ENCODE measurements at regions not wholly inside any gene's neighbourhood (a gene's known extent, or its start where the extent isn't known, plus 50 kb on each side); places are given as distances from the start of the nearest gene placed in this dataset.

DNA sequence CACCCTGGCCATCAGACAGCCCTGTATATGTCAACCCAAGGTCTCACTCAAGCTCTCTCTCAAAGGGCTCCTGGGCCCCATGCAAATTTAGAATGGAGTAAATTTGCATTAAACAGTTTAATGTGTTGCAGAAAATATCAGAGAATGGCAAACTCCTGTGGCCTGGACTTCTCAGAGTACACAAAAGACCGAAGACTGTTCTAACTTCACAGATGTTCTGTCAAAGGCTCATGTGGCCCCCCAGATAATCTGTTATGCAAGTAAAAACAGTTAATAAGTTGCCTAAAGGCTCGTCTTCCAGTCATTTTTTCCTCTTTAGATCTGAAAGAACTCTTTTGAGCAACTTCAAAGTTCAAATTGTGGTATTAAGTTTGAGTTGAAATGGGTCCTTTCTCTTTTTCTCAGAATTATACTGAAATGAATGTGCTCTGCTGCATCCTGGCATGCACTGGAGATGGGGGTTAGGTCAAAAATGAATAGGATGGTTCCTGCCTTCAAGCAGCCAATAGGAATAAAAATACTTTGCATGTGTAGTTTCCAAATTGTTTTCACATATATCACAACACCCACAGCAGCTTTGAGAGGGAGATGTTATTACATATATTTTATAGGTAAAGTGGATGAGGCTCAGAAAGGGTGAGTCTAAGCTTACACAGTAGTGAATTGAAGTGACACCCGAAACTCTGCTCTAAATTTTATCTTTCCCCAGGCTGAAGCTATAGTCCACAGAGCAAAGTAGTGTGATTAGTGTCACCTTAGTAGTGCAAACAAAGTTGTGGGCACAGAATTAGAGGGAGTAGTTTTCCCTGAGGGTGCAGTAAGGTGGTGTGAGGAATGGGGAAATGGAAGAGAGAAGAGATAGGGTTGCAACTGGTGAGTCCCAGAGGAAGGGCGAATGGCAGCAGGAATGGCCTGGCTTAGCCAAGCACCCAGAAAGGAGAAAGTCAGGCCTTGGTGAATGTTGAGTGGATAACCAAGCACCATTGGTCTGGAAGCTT, 205.0 kb upstream of the RFC3 start:
- Histone ChIP-seq H3K36me3 (ENCODE audit: control insufficient read depth in 4 of 4, insufficient read depth in 3 of 4, low read depth in 1 of 4, low read length in 3 of 4) (no peaks in the 10 kb centered on the region), H3K9me3 (ENCODE audit: control insufficient read depth in 4 of 4, low read length in 3 of 4) (no peaks in the 10 kb centered on the region), H3K27ac (ENCODE audit: low read depth in 1 of 2, low read length in 2 of 2) (peak overlapping the region in 1 of 2 donors; percentile 98), H3K4me3 (ENCODE audit: low read depth in 1 of 3, low read length in 3 of 3) (no peak overlapping the region), H3K27me3 (ENCODE audit: control insufficient read depth in 4 of 4, insufficient read depth in 4 of 4, low read length in 3 of 4) (no peaks in the 10 kb centered on the region), H3K4me1 (ENCODE audit: control insufficient read depth in 4 of 4, insufficient read depth in 4 of 4, low read length in 3 of 4) (peaks cover 3 to 53% (median 30%) of the 10 kb centered on the region in 4 donors), H3K9ac (ENCODE audit: low read depth in 1 of 2, low read length in 2 of 2) (no peak overlapping the region)
- 69% methylated on average over 4 of the region's 4 CpGs for WGBS
- DNase-seq (ENCODE audit: low spot score) = no peak
- no peak for TF ChIP-seq FOXA2 (IDR thresholded peaks at IDR 0.05)

DNA sequence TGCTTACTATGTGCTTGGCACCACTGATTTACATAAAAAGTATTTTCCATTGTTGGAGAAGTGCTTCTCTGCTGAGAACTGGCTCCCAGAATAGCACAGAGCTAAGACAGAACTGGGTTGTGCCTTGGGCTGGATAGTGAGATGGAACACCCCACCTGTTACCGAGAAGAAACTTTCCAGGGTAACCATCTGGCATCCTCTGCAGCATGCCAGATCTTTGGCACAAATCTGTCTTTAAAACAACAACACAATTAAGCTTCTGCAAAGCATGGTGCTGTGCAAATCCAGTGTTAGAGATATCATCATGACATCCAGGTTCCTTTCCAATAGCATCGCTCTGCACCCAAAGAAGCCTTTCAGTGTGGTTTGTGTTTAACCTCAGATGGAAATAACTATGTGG, 202.5 kb upstream of the RFC3 start:
- no peak for DNase-seq (ENCODE audit: low spot score)
- Histone ChIP-seq H3K36me3 (ENCODE audit: control insufficient read depth in 4 of 4, insufficient read depth in 3 of 4, low read depth in 1 of 4, low read length in 3 of 4) (no peaks in the 10 kb centered on the region), H3K4me1 (ENCODE audit: control insufficient read depth in 4 of 4, insufficient read depth in 4 of 4, low read length in 3 of 4) (peaks cover 3 to 40% (median 22%) of the 10 kb centered on the region in 4 donors), H3K27me3 (ENCODE audit: control insufficient read depth in 4 of 4, insufficient read depth in 4 of 4, low read length in 3 of 4) (no peaks in the 10 kb centered on the region), H3K9me3 (ENCODE audit: control insufficient read depth in 4 of 4, low read length in 3 of 4) (no peaks in the 10 kb centered on the region), H3K27ac (ENCODE audit: low read depth in 1 of 2, low read length in 2 of 2) (no peak overlapping the region), H3K4me3 (ENCODE audit: low read depth in 1 of 3, low read length in 3 of 3) (no peak overlapping the region), H3K9ac (ENCODE audit: low read depth in 1 of 2, low read length in 2 of 2) (no peak overlapping the region)
- TF ChIP-seq RAD21 (IDR thresholded peaks at IDR 0.05) = no peak
- no peak for TF ChIP-seq RXRA (IDR thresholded peaks at IDR 0.05)
- no peak for TF ChIP-seq TAF1 (conservative IDR thresholded peaks at IDR 0.05)
- TF ChIP-seq, protein P1, sequence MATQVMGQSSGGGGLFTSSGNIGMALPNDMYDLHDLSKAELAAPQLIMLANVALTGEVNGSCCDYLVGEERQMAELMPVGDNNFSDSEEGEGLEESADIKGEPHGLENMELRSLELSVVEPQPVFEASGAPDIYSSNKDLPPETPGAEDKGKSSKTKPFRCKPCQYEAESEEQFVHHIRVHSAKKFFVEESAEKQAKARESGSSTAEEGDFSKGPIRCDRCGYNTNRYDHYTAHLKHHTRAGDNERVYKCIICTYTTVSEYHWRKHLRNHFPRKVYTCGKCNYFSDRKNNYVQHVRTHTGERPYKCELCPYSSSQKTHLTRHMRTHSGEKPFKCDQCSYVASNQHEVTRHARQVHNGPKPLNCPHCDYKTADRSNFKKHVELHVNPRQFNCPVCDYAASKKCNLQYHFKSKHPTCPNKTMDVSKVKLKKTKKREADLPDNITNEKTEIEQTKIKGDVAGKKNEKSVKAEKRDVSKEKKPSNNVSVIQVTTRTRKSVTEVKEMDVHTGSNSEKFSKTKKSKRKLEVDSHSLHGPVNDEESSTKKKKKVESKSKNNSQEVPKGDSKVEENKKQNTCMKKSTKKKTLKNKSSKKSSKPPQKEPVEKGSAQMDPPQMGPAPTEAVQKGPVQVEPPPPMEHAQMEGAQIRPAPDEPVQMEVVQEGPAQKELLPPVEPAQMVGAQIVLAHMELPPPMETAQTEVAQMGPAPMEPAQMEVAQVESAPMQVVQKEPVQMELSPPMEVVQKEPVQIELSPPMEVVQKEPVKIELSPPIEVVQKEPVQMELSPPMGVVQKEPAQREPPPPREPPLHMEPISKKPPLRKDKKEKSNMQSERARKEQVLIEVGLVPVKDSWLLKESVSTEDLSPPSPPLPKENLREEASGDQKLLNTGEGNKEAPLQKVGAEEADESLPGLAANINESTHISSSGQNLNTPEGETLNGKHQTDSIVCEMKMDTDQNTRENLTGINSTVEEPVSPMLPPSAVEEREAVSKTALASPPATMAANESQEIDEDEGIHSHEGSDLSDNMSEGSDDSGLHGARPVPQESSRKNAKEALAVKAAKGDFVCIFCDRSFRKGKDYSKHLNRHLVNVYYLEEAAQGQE (IDR thresholded peaks at IDR 0.05) = no peak
- TF ChIP-seq FOXA2 (IDR thresholded peaks at IDR 0.05) = no peak
- TF ChIP-seq SP1 (IDR thresholded peaks at IDR 0.05) = no peak
- TF ChIP-seq, protein P2, sequence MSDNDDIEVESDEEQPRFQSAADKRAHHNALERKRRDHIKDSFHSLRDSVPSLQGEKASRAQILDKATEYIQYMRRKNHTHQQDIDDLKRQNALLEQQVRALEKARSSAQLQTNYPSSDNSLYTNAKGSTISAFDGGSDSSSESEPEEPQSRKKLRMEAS (IDR thresholded peaks at IDR 0.05) = no peak
- no peak for TF ChIP-seq JUND (IDR thresholded peaks at IDR 0.05)
- TF ChIP-seq HNF4G (IDR thresholded peaks at IDR 0.05) = no peak
- WGBS = 97% methylated on average over 2 of the region's 2 CpGs

DNA sequence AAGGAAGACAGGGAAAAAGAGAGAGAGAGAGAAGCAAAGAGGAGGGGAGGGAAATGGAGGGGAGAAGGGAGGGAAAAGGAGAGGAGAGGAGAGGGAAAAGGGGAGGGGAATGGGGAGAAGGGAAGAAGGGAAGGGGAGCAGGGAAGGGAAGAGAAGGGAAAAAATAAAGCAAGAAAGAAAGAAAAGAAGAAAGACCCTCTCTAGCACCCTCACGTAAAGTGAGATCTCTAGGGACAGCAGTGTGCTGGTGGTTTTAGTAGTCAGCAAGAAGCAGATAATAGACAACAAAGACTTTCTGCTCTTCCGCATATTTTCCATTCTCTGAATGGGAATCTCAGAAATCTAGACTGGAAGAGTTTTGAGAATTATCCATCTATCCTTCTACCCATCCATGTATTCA, 201.8 kb upstream of the RFC3 start:
- Histone ChIP-seq H3K27me3 (ENCODE audit: control insufficient read depth in 4 of 4, insufficient read depth in 4 of 4, low read length in 3 of 4) (no peaks in the 10 kb centered on the region), H3K4me3 (ENCODE audit: low read depth in 1 of 3, low read length in 3 of 3) (no peak overlapping the region), H3K4me1 (ENCODE audit: control insufficient read depth in 4 of 4, insufficient read depth in 4 of 4, low read length in 3 of 4) (peaks cover 3 to 35% (median 19%) of the 10 kb centered on the region in 4 donors), H3K9ac (ENCODE audit: low read depth in 1 of 2, low read length in 2 of 2) (no peak overlapping the region), H3K36me3 (ENCODE audit: control insufficient read depth in 4 of 4, insufficient read depth in 3 of 4, low read depth in 1 of 4, low read length in 3 of 4) (no peaks in the 10 kb centered on the region), H3K27ac (ENCODE audit: low read depth in 1 of 2, low read length in 2 of 2) (no peak overlapping the region), H3K9me3 (ENCODE audit: control insufficient read depth in 4 of 4, low read length in 3 of 4) (no peaks in the 10 kb centered on the region)
- 98% methylated on average over 2 of the region's 2 CpGs for WGBS
- DNase-seq (ENCODE audit: low spot score) = no peak
- no peak for TF ChIP-seq TAF1 (conservative IDR thresholded peaks at IDR 0.05)
- TF ChIP-seq, protein P3, sequence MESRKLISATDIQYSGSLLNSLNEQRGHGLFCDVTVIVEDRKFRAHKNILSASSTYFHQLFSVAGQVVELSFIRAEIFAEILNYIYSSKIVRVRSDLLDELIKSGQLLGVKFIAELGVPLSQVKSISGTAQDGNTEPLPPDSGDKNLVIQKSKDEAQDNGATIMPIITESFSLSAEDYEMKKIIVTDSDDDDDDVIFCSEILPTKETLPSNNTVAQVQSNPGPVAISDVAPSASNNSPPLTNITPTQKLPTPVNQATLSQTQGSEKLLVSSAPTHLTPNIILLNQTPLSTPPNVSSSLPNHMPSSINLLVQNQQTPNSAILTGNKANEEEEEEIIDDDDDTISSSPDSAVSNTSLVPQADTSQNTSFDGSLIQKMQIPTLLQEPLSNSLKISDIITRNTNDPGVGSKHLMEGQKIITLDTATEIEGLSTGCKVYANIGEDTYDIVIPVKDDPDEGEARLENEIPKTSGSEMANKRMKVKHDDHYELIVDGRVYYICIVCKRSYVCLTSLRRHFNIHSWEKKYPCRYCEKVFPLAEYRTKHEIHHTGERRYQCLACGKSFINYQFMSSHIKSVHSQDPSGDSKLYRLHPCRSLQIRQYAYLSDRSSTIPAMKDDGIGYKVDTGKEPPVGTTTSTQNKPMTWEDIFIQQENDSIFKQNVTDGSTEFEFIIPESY (IDR thresholded peaks at IDR 0.05) = no peak
- no peak for TF ChIP-seq RXRA (IDR thresholded peaks at IDR 0.05)
- TF ChIP-seq, protein P4, sequence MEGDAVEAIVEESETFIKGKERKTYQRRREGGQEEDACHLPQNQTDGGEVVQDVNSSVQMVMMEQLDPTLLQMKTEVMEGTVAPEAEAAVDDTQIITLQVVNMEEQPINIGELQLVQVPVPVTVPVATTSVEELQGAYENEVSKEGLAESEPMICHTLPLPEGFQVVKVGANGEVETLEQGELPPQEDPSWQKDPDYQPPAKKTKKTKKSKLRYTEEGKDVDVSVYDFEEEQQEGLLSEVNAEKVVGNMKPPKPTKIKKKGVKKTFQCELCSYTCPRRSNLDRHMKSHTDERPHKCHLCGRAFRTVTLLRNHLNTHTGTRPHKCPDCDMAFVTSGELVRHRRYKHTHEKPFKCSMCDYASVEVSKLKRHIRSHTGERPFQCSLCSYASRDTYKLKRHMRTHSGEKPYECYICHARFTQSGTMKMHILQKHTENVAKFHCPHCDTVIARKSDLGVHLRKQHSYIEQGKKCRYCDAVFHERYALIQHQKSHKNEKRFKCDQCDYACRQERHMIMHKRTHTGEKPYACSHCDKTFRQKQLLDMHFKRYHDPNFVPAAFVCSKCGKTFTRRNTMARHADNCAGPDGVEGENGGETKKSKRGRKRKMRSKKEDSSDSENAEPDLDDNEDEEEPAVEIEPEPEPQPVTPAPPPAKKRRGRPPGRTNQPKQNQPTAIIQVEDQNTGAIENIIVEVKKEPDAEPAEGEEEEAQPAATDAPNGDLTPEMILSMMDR (IDR thresholded peaks at IDR 0.05; ENCODE audit: low read depth, low read length, missing input control) = no peak
- no peak for TF ChIP-seq FOXA1 (IDR thresholded peaks at IDR 0.05)
- TF ChIP-seq NR2F2 (IDR thresholded peaks at IDR 0.05) = no peak
- TF ChIP-seq, protein P1 (IDR thresholded peaks at IDR 0.05) = no peak
- no peak for TF ChIP-seq RAD21 (IDR thresholded peaks at IDR 0.05)
- TF ChIP-seq YY1 (IDR thresholded peaks at IDR 0.05) = no peak
- no peak for TF ChIP-seq HNF4A (conservative IDR thresholded peaks at IDR 0.05)
